ENCODE measurements at regions not wholly inside any gene's neighbourhood (a gene's known extent, or its start where the extent isn't known, plus 50 kb on each side); places are given as distances from the start of the nearest gene placed in this dataset.

GRCh38 chr22:26860301-26860700 lies 202.9 kb downstream of the MIAT start:
- Mint-ChIP-seq H3K36me3 (peaks cover 24 to 38% (median 26%) of the 10 kb centered on the region in 3 donors), H3K27ac (no peak overlapping the region), H3K9me3 (peaks cover 0 to 10% (median 2%) of the 10 kb centered on the region in 9 donors), H3K4me3 (no peak overlapping the region), H3K27me3 (no peaks in the 10 kb centered on the region), H3K4me1 (no peaks in the 10 kb centered on the region)
- POLR2A ChIA-PET: no interaction called here
- ATAC-seq (no peak), DNase-seq (no peak)

GRCh38 chr22:26865021-26865420 lies 207.6 kb downstream of the MIAT start:
- peaks cover 0 to 34% (median 10%) of the 10 kb centered on the region in 9 donors for H3K9me3 Mint-ChIP-seq
- no peaks in the 10 kb centered on the region for H3K4me1 Mint-ChIP-seq
- H3K4me3 Mint-ChIP-seq: no peak overlapping the region
- DNase-seq (no peak), ATAC-seq (no peak)
- no peaks in the 10 kb centered on the region for H3K27me3 Mint-ChIP-seq
- POLR2A ChIA-PET: no interaction called here
- peaks cover 43 to 77% (median 62%) of the 10 kb centered on the region in 3 donors for H3K36me3 Mint-ChIP-seq
- H3K27ac Mint-ChIP-seq: no peak overlapping the region

DNA sequence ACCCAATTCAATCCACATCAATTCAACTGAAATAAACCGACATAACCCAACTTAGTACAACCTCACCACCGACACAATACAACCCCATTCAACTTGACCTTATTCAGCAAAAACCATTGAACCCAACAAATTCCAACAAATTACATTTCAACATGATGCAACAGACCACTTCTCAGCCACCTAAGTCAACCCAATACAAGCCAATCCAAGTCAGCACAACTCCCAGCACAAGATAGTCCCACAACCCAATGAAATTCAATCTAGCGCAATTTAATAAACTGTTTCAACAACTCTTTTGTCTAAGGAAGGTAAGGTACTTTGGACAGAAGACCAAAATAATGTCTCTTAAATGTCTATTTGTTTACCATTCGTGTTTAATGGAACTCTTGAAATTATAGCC lies 226.0 kb downstream of the MIAT start:
- no peaks in the 10 kb centered on the region for H3K4me1 Mint-ChIP-seq
- H3K27ac Mint-ChIP-seq: peak overlapping the region in 1 of 10 donors; percentile 52
- no peaks in the 10 kb centered on the region for H3K9me3 Mint-ChIP-seq
- DNase-seq (no peak), ATAC-seq (no peak)
- no peaks in the 10 kb centered on the region for H3K27me3 Mint-ChIP-seq
- no peak overlapping the region for H3K4me3 Mint-ChIP-seq
- H3K36me3 Mint-ChIP-seq: peaks cover 15 to 63% (median 54%) of the 10 kb centered on the region in 3 donors
- POLR2A ChIA-PET: no interaction called here

DNA sequence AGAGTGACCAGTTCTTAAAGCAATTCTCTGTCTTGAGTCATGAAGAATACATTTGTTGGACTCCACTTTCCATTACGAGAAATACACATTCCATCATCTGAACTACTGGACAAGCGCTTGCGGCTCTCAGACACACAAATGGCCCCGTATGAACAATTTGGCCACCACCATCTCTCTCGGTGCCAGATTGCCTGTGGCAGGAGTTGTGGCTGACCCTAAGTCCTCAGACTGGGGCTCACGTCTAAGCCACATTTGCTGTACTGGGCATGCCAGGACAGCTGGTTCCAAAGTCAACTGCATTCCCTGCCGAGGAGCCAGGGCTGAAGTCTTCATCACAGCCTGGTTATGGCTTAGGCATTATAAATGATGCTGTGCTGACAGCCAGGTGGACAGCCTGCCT lies 227.5 kb downstream of the MIAT start:
- DNase-seq: no peak
- no peak overlapping the region for H3K4me3 Mint-ChIP-seq
- H3K27ac Mint-ChIP-seq: no peak overlapping the region
- ATAC-seq: no peak
- H3K27me3 Mint-ChIP-seq: no peaks in the 10 kb centered on the region
- POLR2A ChIA-PET: no interaction called here
- no peaks in the 10 kb centered on the region for H3K4me1 Mint-ChIP-seq
- no peaks in the 10 kb centered on the region for H3K9me3 Mint-ChIP-seq
- peaks cover 15 to 54% (median 49%) of the 10 kb centered on the region in 3 donors for H3K36me3 Mint-ChIP-seq

GRCh38 chr22:26885441-26886261 lies 228.3 kb downstream of the MIAT start:
- Mint-ChIP-seq H3K9me3 (no peaks in the 10 kb centered on the region), H3K4me3 (no peak overlapping the region), H3K36me3 (peaks cover 15 to 47% (median 47%) of the 10 kb centered on the region in 3 donors), H3K27ac (no peak overlapping the region), H3K4me1 (no peaks in the 10 kb centered on the region), H3K27me3 (no peaks in the 10 kb centered on the region)
- POLR2A ChIA-PET: no interaction called here
- ATAC-seq (no peak), DNase-seq (no peak)

DNA sequence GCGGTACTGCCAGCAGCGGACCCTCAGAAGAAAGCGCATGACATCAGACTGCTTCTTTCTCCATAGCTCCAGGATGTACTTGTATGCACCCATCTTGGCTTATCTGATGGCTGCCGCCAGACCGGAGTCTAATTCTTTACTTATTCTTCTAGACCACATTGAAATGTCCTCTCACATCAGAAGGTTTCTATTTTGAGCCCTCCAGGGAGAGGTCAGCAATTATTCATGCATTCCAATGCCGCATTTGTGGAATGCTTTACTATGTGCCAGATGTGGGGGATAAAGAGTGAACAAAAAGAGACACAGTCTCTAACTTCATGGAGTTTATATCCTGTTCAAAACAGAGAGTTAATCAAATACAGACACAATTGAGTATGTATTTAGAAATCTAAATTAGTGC lies 230.1 kb downstream of the MIAT start:
- POLR2A ChIA-PET: no interaction called here
- Mint-ChIP-seq H3K4me3 (no peak overlapping the region), H3K36me3 (peaks cover 15 to 34% (median 33%) of the 10 kb centered on the region in 3 donors), H3K4me1 (no peaks in the 10 kb centered on the region), H3K9me3 (no peaks in the 10 kb centered on the region), H3K27ac (peak overlapping the region in 1 of 10 donors; percentile 51), H3K27me3 (peaks cover 0 to 16% (median 8%) of the 10 kb centered on the region in 5 donors)
- DNase-seq (no peak), ATAC-seq (no peak)

GRCh38 chr22:26887916-26888315 lies 230.5 kb downstream of the MIAT start:
- no peaks in the 10 kb centered on the region for H3K9me3 Mint-ChIP-seq

GRCh38 chr22:26888887-26889286 lies 231.5 kb downstream of the MIAT start:
- no peak for DNase-seq
- no peak for ATAC-seq
- POLR2A ChIA-PET: no interaction called here
- Mint-ChIP-seq H3K4me1 (no peaks in the 10 kb centered on the region), H3K4me3 (no peak overlapping the region), H3K9me3 (no peaks in the 10 kb centered on the region), H3K27me3 (peaks cover 0 to 27% (median 17%) of the 10 kb centered on the region in 5 donors), H3K27ac (peak overlapping the region in 1 of 10 donors; percentile 56), H3K36me3 (peaks cover 2 to 23% (median 21%) of the 10 kb centered on the region in 3 donors)

More at GRCh38 chr22:26887916-26888315, 230.5 kb downstream of the MIAT start:
- no peaks in the 10 kb centered on the region for H3K4me1 Mint-ChIP-seq
- H3K27ac Mint-ChIP-seq: peak overlapping the region in 1 of 10 donors; percentile 51
- POLR2A ChIA-PET: no interaction called here
- H3K27me3 Mint-ChIP-seq: peaks cover 0 to 20% (median 11%) of the 10 kb centered on the region in 5 donors
- H3K36me3 Mint-ChIP-seq: peaks cover 12 to 32% (median 30%) of the 10 kb centered on the region in 3 donors
- ATAC-seq (no peak), DNase-seq (no peak)
- H3K4me3 Mint-ChIP-seq: no peak overlapping the region

- no peak overlapping the region for H3K4me3 Mint-ChIP-seq
- DNase-seq: no peak
- POLR2A ChIA-PET: no interaction called here
- peaks cover 0 to 2% (median 0%) of the 10 kb centered on the region in 4 donors for H3K4me1 Mint-ChIP-seq
- peaks cover 0 to 21% (median 20%) of the 10 kb centered on the region in 3 donors for H3K36me3 Mint-ChIP-seq
- peaks cover 2 to 27% (median 19%) of the 10 kb centered on the region in 5 donors for H3K27me3 Mint-ChIP-seq
- peaks cover 0 to 2% (median 0%) of the 10 kb centered on the region in 9 donors for H3K9me3 Mint-ChIP-seq
- ATAC-seq: no peak
- H3K27ac Mint-ChIP-seq: no peak overlapping the region
Measured at GRCh38 chr22:26889802-26890201, 232.4 kb downstream of the MIAT start.

DNA sequence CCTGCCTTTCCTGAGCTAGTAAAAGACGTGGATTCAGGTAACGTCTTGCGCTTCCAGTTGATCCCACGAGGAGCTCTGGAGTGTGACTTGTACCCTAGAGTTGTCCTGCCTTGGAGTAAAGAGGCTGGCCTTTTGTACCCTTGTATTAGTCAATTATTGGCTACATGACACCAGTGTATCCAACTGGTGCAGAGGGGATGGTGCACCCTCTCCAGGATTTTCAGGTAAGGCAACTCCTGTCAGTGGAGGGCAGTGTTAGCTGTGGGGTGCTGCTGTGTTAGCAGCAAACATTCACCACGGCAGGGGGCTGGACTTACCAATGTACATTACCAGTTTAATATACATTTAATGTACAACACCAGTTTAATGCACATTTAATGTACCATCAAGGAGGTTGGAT lies 233.5 kb downstream of the MIAT start:
- peaks cover 0 to 2% (median 0%) of the 10 kb centered on the region in 9 donors for H3K9me3 Mint-ChIP-seq
- DNase-seq (no peak), ATAC-seq (no peak)
- H3K4me1 Mint-ChIP-seq: peaks cover 0 to 2% (median 0%) of the 10 kb centered on the region in 4 donors
- peaks cover 2 to 27% (median 21%) of the 10 kb centered on the region in 5 donors for H3K27me3 Mint-ChIP-seq
- no peak overlapping the region for H3K27ac Mint-ChIP-seq
- peaks cover 0 to 21% (median 19%) of the 10 kb centered on the region in 3 donors for H3K36me3 Mint-ChIP-seq
- POLR2A ChIA-PET: no interaction called here
- H3K4me3 Mint-ChIP-seq: no peak overlapping the region

- peaks cover 0 to 21% (median 19%) of the 10 kb centered on the region in 3 donors for H3K36me3 Mint-ChIP-seq
- peaks cover 2 to 27% (median 24%) of the 10 kb centered on the region in 5 donors for H3K27me3 Mint-ChIP-seq
- POLR2A ChIA-PET: no interaction called here
- peaks cover 0 to 2% (median 0%) of the 10 kb centered on the region in 9 donors for H3K9me3 Mint-ChIP-seq
- no peak for ATAC-seq
- H3K4me3 Mint-ChIP-seq: no peak overlapping the region
- H3K27ac Mint-ChIP-seq: no peak overlapping the region
- DNase-seq: no peak
- H3K4me1 Mint-ChIP-seq: peaks cover 0 to 2% (median 0%) of the 10 kb centered on the region in 4 donors
Measured at GRCh38 chr22:26891429-26891828, 234.0 kb downstream of the MIAT start.

DNA sequence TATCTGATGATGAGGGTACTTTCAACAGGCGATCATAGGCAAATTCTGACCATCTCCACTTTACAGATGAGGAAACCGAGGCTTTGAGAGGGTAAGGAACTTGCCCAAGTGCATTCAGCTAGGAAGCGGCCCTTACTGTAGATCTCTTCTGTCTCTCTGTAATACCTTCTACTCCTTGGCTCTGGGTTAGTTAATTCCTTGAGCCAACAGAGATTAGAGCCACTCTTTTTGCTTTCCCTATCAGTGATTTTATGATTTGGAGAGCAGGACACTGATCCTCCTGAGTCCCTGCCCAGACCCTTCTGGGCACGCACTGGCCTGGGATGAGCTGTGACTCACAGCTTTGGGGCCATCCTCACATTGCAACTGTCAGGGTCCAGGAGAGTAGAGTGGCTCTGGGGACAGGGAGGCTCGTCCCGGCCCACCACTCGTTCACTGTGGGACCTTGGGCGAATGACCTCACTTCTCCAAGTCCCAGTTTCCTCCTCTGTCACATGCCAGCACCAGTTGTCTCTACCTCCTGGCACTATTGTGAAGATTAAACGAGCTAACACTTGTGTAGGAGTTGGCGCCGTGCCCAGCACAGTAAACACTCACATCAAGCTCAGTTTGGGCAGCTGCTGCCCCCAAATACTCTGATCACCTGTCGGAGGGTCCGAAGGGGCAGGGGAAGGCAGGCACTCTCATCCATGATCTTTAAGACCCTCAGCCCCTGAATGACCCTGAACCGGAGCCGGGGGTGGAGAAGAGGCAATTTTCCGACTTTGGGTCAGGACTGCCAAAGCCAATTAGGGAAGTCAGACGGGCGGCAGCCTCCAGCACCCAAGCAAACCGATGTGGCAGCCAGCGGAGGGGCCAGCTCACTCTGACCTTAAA lies 235.0 kb downstream of the MIAT start:
- POLR2A ChIA-PET: no interaction called here
- Mint-ChIP-seq H3K9me3 (peaks cover 0 to 2% (median 0%) of the 10 kb centered on the region in 9 donors), H3K4me1 (peaks cover 0 to 2% (median 0%) of the 10 kb centered on the region in 4 donors), H3K36me3 (peaks cover 0 to 15% (median 14%) of the 10 kb centered on the region in 3 donors), H3K27ac (no peak overlapping the region), H3K27me3 (peaks cover 7 to 34% (median 31%) of the 10 kb centered on the region in 5 donors), H3K4me3 (no peak overlapping the region)
- no peak for DNase-seq
- no peak for ATAC-seq

All from naive thymus-derived CD8-positive, alpha-beta T cell (primary cell).